Hindlimb muscle (tissue), 1 donor: ENCODE measurements at regions not wholly inside any gene's neighbourhood (a gene's known extent, or its start where the extent isn't known, plus 50 kb on each side); places are given as distances from the start of the nearest gene placed in this dataset.

ENCODE experiments used
- DNase-seq: peaks from one replicate; pipeline ENCODE4 v3.0.0-alpha.2; 2013

DNA sequence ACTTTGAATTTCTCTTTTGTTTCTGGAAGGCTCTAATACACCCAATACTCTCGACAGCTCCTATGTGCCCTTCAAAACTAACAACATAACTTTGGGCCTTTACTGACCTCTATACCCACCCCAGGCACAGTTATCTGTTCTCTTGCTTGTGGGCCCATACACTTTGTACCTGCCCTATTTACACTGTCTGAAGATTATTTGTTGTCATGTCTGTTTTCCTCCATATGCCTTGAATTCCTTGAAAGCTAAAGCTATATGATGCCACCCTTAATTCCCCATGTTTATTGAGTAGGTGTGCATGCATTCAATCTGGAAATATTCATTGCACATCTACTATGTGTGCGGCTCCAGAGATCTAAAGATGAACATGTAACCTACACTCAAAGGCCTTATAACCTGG lies 267.6 kb downstream of the PLPP3 start:
- DNase-seq: no peak

DNA sequence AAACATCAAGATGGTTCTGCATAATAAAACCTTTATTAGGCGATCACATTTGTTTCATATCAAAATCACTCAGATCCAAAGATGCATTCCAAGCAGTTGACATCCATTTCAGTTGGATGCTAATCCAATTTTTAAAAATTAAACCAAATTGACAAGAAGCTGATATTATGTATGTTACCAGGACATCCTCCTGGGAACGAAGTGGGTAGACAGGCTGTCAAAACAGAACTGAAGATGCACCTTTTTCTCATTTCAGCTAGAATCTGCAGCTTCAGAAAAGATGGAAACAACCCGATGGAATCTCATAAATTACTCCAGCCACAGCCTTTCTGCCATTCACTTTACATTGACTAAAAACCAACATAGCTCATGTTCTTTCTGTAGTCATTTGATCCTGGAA lies 268.4 kb downstream of the PLPP3 start:
- no peak for DNase-seq

DNA sequence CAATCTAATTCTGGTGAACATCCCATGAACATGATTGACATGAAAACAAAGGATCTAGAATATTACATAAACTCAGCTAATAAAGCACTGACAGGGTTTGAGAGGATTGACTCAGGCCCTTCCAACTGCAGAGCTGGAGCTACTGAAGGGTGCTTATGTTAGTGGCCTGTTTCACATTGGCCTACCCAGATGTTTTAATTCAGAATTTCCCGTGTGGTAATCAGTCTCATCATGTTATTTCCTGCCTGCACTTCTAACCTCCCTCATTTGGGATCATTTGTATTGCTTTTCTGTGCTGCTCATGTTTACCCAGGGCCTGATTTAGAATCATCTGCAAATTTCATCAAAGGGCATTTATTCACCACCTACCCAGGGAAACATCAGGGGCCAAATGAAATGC lies 270.3 kb downstream of the PLPP3 start:
- no peak for DNase-seq

DNA sequence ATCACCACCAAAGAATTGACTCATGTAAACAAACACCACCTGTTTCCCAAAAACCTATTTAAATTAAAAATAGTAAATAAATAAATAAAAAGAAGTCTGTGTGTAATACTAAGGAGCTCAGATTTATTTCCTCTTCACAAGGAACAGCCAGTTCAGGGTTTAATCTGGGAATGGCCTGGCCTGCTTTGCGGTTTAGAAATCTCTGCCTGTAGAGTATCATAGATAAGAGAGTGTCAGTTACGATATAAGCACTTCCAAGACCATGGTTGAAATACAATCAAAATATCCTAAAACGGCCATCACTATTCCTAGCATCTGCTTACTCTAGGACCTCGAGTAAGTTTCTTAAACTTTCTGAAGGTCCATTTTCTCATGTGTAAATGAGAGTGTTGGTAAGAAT lies 274.4 kb downstream of the PLPP3 start:
- DNase-seq: no peak

DNA sequence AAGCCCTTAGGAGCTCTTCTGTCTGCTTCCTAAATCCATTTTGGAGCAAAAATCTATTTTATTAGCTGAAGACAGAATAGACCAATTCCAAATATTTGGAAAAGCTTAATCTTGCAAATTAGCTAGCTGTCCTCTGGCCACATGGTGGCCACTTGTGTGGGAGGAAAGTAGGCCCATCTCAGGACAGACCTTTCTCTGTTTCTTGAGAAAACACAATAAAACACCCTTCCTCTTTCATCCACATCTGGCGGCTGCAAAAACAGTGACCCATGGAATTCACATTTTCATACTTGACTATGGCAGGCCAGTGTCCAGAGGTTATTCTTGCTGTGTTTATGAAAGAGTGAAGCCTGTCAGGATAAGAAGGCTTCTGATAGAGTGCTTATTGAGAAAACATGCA lies 275.6 kb downstream of the PLPP3 start:
- no peak for DNase-seq

DNA sequence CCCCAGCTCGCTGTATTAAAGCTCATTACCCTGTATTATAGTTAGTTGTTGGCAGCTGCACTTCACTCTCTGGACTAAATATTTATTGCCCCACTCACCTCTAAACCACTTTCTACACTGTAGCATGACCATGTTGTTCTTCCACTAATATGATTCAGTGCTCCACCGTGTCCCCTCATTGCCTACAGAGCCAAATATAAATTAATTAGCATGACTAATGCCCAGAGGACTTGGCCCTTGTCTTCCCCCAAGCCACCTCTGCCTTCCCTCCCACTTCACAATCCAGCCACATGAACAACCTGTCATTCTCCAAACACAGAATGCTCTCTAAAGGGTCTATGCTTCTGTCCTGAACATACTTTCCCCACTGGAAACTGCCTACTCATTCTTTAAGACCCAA lies 276.5 kb downstream of the PLPP3 start:
- no peak for DNase-seq

DNA sequence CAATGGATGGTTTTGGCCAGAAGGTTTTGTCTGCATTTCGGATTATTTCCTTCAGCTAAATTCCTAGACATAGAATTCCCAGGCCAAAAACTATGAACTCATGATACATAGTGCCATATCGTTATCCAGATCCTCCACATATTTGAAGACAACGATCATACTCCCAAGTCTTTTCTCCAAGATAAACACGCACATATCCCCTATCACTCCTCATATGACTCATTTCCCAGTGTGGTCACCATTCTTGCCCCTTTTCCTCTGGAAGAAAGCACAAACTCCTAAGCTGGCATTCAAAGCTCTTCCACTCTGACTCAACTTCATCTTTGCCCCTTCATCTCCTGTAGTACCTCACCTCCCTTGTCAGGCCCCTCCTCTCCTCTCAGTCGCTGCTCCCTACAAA lies 277.6 kb downstream of the PLPP3 start:
- DNase-seq: no peak

DNA sequence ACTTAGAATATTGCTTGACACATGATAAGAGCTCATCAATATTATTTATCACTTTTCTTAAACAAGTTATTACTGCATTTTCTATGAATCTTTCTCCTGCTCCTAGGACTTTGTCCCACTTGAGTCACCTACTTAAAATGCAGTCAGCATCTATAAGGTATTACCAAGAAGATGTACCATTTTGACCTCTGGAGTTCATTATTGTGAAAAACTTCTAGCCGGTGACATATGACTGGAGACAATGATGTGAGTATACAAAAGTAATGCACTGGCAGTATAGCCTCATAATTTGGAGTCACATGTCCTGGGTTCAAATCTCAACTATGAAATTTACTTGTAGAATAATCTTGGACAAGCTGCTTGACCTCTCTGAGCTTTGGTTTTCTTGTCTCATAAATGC lies 278.5 kb downstream of the PLPP3 start:
- no peak for DNase-seq

DNA sequence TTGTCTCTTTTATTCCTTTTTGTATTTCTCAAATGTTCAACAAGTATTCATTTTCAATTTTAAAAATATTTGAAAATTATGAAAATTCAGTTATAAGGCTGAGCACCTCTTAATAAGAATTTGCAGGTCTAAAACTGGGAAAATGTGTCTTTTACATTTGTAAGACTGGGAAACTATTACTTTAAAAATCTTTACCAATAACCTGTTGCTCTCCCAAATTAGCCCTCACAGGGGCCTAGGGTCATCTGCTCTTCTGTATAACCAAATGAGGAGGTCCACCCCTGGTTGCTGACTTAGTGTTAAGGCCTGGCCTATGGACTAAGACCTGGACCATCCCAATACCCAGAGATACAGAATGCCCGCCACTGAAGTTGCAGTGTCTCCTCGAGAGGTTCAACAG lies 280.5 kb downstream of the PLPP3 start:
- no peak for DNase-seq

DNA sequence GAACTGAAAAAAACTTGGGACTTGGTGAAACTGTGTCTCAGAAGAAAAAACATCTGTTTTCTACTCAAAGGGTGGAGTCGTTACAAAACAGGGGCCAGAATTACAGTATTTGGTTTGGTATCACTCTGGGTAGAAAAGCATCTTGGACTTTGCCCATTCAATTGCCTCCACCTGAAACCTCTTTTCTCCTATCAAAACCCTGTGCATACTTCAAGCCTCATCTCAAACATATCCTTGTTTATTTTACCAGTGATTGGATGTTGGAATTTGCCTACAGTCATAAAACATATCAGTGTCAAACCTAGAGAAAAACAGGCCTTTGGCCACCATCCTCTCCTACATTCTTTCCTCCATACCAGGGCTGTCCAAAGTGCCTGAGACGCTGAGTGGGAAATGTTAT lies 281.5 kb downstream of the PLPP3 start:
- DNase-seq: no peak

DNA sequence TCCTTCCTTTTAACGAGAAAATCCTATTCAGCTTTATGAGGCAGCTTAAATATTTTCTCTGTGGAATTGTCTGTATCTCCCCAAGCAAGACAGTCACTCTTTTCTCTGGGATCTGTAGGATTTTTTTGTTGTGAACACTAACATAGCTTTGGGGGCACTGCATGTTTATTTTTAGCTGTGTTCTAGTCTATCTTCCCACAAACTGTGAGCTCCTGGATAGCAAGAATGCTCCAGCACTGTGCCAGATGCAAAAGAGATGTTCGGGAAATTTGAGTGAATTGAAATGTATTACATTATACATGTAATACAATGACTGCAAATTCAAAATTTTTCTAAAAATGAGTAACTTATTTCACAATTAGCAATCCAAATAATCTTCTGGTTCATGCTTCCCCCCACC lies 282.2 kb downstream of the PLPP3 start:
- no peak for DNase-seq

DNA sequence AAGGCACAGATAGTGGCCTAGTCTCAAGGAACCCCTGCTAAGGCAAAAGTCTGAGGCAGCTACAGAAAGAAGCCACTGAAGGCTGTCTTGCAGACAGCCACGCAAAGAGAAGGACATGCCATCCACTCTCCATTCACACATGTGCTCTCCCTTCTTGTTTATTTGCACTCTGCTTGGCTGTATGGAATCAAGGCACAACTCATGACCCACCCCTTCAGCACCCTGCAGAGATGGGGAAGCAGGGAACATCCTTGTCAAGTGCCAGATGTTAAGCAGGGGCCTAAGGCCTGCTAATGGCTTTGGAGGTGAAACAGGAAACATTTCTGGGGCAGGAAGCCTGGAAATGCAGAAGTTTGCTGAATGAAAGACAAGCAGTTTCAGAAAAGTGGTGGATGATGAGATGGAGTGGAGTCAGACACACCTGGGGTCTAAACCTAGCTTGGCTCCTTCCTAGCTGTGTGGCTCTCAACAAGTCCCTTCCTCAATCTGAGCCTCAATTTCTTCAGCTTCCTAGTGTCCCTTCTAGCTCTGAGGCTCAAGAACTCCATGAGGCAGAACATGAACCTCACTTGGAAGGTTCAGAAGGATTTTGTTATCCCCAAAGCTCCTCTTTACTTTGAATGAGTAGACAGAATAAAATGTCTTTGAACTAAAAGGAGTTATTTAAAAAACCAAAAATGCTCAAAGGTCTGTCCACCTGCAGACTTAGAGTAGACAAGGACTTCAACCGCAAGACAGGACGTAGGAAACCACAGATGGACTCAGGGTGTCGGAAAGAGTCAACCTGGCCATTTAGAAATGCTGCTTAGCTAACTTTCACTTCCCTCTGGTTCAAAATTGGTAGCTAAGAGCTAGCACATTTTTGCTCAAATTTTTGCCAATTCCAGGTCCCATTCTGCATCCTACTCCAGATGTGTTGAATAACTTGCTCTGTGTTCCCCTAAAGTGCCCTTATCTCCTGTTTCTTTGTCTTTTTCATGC lies 283.1 kb downstream of the PLPP3 start:
- DNase-seq: no peak

DNA sequence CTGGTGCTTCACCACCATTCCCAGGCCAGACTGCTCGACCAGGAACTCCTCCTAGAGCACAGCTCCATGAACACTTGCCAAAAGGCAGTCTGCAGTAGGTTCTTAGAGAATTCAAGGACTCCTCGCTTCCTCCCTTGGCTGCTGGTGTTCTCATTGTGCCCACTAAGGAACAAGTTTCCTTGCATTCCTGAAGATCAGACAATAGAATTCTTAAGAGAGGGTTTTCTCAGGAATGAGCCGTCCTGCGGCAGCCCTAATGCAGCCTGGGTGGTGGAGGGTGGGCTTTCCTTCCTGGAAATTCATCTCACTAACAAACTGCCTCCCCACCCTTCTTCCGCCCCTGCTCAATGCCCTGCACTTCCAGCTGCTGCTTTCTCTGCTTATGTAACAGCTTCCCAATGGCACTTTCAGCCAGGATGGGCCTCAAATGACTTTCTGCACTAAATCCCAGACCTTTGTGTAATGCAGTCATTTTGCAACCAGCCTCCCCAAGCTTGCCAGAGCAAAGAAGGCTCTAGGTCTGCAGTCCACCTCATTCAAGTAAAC lies 287.9 kb downstream of the PLPP3 start:
- DNase-seq: no peak

DNA sequence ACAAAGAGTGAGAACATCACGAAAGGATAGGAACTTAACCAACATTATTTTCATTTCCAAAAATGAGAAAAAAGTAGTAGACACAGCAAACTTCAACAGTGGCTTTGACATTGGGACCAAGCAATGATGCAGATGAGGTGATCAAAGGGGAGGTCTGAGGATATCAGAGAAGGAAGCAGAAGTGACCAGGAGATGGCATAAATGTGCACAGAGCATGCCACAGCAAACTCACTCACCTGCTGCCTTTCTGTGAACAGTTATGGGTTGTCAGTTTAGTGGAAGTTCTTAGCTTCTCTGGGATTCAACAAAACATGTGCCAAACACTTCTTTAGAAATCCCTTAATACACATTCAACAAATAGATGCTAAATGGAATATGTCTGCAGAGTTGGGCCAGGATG lies 290.1 kb downstream of the PLPP3 start:
- DNase-seq: no peak

DNA sequence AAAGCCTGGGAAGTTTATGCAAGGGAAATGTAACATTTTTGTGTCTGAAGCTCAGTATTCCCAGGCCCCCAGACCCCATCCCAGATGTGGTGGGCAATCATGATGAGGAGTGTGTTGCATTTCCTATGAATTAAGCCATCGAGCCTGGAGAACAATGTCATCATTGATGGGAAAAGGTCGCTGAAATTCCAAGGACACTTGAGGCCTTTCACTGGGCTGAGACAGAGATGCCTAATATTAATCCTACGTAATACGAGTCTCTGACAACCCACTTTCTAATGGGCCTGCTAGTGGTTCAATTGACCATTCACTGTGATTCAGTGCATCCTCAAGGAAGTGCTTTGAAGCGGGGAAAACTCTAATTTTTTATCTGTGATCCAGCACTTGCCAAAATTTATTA lies 291.6 kb downstream of the PLPP3 start:
- DNase-seq: no peak

DNA sequence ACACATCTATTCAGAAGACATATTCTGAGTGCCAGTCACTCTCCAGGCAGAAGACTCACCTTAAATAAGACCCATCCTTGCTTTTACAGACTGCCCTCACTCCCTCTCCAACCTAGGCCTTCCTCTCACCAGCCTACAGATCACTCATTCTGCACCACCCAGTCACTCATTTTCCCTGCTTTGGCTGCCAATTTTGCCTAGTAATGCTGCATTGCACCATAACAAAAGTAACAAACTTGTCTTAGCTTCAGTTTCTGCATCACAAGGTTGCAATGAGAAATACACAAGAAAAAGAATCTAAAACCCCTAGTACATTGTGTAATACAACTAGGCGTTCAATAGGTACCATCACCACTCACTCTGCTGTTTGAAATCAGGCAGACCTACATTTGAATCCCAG lies 292.4 kb downstream of the PLPP3 start:
- DNase-seq: no peak

DNA sequence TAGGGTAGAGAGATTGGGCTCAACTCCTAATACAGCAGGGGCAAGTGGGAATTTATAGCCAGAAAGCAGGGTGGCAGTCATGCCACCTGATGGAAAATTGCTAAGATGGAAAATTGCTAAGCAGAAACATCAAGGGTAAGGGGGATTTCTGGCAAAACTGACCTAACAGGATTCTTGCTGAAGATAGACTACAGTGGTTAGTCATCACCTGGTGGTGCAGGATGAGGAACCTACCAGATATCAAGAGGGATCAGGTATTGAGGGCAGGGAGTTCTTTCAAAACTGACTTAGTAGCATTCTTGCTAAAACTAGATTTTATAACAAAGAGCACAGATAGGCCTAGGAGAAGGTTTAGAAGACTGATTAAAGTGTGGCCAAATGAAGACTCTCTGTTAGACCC lies 292.9 kb downstream of the PLPP3 start:
- no peak for DNase-seq

DNA sequence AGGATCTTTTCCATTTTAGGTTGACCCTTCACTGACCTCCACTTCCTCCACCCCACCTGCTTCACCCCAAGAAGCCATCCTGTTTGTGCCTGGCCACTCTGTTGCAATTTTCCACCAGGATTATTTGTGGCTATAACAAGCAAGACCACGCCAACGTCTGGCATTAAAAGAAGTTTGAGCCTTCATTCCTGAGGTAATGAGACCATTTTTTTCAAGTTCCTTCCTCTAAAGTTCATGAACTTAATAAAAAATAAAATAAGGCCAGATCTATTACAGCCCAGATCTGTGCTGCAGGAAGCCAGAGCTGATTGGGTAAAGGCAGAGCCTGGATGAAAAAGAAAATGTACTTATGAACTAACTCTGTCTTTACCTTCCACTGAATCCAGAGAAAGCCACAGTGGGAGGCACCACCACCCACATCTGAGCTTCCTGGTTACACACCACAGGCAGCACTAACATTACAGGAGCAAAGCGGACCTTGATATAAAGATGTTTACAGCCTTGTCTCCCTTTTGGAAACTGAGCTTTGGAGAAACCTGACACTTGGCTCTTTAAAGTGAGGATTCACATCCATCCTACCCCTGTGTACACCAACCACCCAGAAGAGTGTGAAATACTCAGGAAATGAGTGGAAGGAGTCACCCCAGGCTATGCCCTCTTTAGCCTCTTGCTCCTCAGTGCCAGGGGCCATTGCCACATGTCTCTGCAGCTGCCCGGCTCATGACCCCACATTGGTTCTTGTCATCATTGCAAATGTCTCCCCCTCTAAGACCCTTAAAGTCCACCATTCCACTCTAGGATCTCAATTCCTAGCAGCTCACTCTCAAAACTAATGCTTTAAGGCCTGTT lies 293.6 kb downstream of the PLPP3 start:
- no peak for DNase-seq

DNA sequence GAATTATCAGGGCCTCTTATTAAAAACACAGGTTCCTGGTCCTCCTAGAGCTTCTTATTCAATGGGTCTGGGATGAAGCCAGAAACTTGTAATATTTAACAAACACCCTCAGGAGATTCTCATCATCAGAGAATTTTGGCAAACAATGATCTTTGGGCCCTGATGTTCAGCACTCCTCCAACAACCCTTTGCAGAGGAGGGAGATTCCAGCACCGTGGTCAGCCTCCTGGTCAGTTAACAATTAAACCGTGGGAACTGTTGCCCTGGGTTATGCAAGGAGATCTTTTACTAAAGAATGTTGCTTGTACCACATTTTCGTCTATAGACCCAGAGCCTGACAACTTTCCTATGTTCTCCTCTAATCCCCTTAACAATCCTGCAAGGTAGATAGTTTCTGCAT lies 294.4 kb downstream of the PLPP3 start:
- peak; percentile 65 for DNase-seq

DNA sequence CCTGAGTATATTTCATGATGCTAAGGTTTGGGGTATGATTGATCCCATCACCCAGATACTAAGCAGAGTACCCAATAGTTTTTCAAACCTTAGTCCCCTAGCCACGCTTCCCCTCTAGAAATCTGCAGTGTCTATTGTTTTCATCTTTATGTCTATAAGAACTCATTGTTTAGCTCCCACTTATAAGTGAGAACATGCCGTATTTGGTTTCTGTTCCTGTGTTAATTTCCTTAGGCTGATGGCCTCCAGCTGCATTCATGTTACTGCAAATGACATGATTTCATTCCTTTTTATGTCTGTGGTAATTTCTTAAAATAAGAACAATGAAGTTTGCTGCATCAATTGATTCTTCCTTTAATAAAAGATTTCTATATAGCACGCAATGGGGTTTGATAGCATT lies 301.3 kb downstream of the PLPP3 start:
- no peak for DNase-seq

DNA sequence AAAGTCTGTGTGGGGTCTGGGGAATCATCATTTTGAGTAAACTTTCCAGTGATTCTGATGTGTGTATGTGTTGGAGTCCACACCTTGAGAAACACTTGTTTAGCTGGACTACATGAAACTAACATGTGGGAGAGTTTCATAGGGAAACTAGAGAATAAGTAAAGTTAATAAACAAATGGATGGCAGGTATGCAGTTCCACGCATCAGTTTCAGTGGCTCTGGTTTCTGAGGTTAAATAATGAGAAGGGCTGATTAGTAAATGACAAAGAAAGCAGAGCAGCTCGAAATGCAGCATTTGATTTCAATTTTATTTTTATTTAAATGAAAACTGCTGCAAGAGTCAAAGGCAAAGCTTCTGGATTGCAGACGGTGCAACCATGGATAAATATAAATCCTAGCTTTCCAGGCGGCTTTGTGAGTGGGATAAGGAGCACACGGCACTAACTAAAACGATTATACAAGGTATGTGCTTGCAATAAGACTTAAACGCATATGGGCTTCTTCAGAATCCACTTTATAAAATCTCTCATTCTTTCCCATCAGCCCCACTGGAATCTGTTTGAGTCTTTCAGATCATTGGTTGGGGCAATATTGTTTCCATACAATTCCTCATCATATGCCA lies 310.7 kb downstream of the PLPP3 start:
- DNase-seq: no peak

DNA sequence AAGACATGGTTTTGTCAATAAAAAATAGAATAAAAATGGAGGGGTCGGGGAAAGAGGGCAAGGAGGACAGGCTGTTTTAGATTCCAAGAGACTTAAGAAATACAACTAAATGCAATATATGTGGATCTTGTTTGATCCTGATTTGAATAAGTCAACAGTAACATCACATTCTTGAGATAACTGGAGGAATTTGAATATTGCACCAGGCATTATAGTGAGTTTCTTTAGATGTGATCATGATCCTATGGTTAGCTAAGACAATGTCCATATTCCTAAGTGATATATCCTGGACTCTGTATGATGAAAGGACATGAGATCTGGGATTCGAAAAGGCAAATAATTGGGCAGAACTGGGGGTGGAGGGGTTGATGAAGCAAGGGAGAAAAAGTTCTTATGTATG lies 311.8 kb downstream of the PLPP3 start:
- DNase-seq: no peak

DNA sequence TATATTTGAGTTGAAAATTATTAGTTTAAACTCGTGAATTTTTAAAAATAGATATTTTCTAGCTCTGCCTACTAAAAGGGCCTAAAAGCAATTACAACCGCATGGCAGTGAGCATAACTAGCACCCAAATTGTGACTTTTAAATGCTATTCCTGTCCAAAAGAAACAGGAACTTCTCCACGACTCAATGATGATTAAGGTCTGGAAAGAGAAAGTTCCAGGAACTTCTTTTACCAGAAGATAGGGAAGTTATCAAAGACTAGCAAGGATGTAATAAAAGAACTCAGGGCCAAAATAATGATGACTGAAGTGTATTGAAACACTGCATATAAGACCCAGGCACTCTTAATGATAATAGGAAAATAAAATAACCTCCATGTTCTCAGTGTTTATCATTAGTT lies 313.0 kb downstream of the PLPP3 start:
- no peak for DNase-seq
